Osteocyte (in vitro differentiated cells): ENCODE measurements at regions not wholly inside any gene's neighbourhood (a gene's known extent, or its start where the extent isn't known, plus 50 kb on each side); places are given as distances from the start of the nearest gene placed in this dataset.

Experiments
- DNase-seq: peaks from one replicate; pipeline ENCODE4 v3.0.0; 2021; ENCODE audit warnings: mixed read lengths; ENCODE audit not compliant: unreplicated experiment; ENCODE audit errors: extremely low spot score
- H3K27ac Mint-ChIP-seq: one replicate; pipeline ENCODE4 v1.8.0; 2021; ENCODE audit warnings: mild to moderate bottlenecking, mixed read lengths; ENCODE audit not compliant: unreplicated experiment
- H3K27me3 Mint-ChIP-seq: one replicate; pipeline ENCODE4 v1.8.0; 2021; ENCODE audit warnings: mixed read lengths; ENCODE audit not compliant: unreplicated experiment
- H3K36me3 Mint-ChIP-seq: one replicate; pipeline ENCODE4 v1.8.0; 2021; ENCODE audit warnings: mixed read lengths; ENCODE audit not compliant: unreplicated experiment
- H3K4me1 Mint-ChIP-seq: one replicate; pipeline ENCODE4 v1.8.0; 2021; ENCODE audit warnings: mixed read lengths; ENCODE audit not compliant: unreplicated experiment
- H3K4me3 Mint-ChIP-seq: one replicate; pipeline ENCODE4 v1.8.0; 2021; ENCODE audit warnings: mild to moderate bottlenecking, moderate library complexity, mixed read lengths; ENCODE audit not compliant: unreplicated experiment
- H3K9me3 Mint-ChIP-seq: one replicate; pipeline ENCODE4 v1.8.0; 2021; ENCODE audit warnings: mixed read lengths; ENCODE audit not compliant: unreplicated experiment
- CTCF ChIP-seq: fragments of 200-600 bp; sonication (generic); IDR thresholded peaks from 2 replicates; pipeline ENCODE4 v1.5.0; 2021; ENCODE audit warnings: antibody characterized with exemption, mild to moderate bottlenecking, moderate library complexity

DNA sequence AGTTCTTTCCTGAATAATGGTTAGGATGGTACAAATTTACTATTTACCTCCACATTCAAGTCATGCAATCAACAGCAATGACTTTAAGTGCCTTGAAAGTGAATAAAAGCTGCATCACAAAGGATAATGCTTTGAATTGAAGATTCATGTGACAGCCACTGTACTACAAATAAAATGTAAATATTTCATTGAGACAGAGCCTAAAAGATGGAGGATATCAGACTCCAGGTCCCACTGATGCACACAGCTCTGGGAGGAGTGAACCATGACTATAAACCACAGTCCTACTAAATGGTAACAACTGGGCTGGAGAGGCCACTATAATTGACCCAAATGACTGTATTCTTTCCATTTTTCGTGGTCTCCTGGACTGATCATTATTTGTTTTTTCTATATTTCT, 576.9 kb downstream of the ADCYAP1 start:
- no peaks in the 10 kb centered on the region for H3K36me3 Mint-ChIP-seq
- no peak overlapping the region for H3K27ac Mint-ChIP-seq
- H3K4me3 Mint-ChIP-seq, result no peak overlapping the region
- DNase-seq, result no peak
- TF ChIP-seq CTCF, result no peak
- no peaks in the 10 kb centered on the region for H3K9me3 Mint-ChIP-seq
- H3K4me1 Mint-ChIP-seq, result no peaks in the 10 kb centered on the region
- no peaks in the 10 kb centered on the region for H3K27me3 Mint-ChIP-seq

DNA sequence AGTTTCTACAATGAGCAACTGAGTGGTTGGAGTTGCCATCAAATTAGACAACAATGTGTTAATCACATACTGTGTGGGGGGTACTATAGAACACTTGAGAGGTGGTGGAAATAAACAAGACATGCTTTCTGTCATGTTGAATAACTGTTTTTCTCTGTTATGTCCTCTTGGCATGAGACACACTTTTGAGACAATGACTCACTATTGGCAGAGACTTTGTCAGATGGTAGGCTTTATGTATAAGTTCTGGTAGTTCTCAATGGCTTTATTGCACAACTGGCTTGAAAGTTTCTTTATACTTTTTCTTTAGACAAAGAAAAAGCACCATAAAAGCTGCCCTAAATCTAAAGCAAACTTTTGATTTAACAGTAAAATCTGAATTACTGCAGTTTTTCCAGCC, 578.7 kb downstream of the ADCYAP1 start:
- no peak overlapping the region for H3K27ac Mint-ChIP-seq
- H3K9me3 Mint-ChIP-seq, result no peaks in the 10 kb centered on the region
- H3K4me1 Mint-ChIP-seq, result no peaks in the 10 kb centered on the region
- no peaks in the 10 kb centered on the region for H3K36me3 Mint-ChIP-seq
- no peak for TF ChIP-seq CTCF
- no peak overlapping the region for H3K4me3 Mint-ChIP-seq
- DNase-seq, result no peak
- no peaks in the 10 kb centered on the region for H3K27me3 Mint-ChIP-seq

DNA sequence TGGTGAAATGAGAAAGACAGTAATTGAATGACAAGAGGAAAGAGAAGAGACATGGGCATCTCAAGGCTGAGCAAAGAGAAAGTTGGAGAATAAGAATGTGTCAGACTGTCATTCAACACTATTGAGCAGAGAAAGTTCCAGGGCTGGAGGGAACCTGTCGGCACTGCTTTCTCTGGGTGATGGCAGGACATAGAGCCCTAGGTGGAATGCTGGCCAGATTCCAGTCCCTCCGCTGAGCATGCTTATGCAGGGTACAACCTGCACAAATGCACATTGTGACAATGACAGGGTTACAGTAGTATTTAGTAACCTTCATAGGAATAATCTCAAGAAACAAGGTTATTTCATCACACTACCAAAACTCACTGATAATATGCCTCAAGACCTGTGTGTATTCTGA, 582.8 kb downstream of the ADCYAP1 start:
- no peaks in the 10 kb centered on the region for H3K27me3 Mint-ChIP-seq
- H3K9me3 Mint-ChIP-seq, result peaks cover 10% of the 10 kb centered on the region
- TF ChIP-seq CTCF, result no peak
- no peaks in the 10 kb centered on the region for H3K36me3 Mint-ChIP-seq
- DNase-seq, result no peak
- H3K27ac Mint-ChIP-seq, result no peak overlapping the region
- no peaks in the 10 kb centered on the region for H3K4me1 Mint-ChIP-seq
- H3K4me3 Mint-ChIP-seq, result no peak overlapping the region

DNA sequence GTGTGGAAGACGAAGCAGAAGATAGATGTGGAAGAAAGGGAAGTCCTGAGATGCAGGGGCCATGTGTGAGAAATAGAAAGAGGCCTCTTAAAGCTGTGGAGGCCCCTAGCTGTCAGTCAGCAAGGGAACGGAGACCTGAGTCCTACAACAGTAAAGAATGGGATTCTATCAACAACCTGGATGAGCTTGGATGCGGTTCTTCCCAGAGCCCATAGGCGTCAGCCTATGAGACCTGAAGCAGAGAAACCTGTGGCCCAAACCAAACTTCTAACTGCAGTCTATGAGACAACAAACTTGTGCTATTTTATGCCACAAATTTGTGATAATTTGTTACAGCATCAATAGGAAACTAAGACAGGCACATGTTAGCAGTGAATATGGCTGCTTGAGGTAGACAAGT, 583.7 kb downstream of the ADCYAP1 start:
- Mint-ChIP-seq H3K4me1 (no peaks in the 10 kb centered on the region), H3K27me3 (no peaks in the 10 kb centered on the region), H3K4me3 (no peak overlapping the region), H3K27ac (no peak overlapping the region), H3K36me3 (no peaks in the 10 kb centered on the region), H3K9me3 (peaks cover 12% of the 10 kb centered on the region)
- TF ChIP-seq CTCF, result no peak
- no peak for DNase-seq

DNA sequence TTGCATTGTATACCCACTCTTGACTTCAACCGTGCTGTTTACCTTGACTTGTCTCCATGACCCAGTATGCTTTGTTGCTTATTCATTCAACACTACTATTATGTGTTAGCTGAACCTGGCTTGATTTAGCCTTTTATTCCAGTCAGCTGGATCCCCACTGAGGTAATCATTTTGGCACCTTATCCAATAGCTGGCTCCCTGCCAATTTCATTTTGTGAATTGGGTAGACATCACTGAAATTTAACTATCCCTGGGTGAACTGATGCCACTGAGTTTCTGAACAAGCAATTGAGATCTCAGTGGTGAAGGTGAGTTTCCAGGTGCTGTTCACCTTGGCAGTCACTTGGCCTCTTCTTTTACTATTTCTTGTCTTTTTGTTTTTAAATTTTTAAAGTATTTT, 584.3 kb downstream of the ADCYAP1 start:
- Mint-ChIP-seq H3K27me3 (no peaks in the 10 kb centered on the region), H3K9me3 (peaks cover 14% of the 10 kb centered on the region), H3K4me3 (no peak overlapping the region), H3K36me3 (no peaks in the 10 kb centered on the region), H3K4me1 (no peaks in the 10 kb centered on the region), H3K27ac (no peak overlapping the region)
- DNase-seq, result no peak
- TF ChIP-seq CTCF, result no peak
